ENCODE measurements at regions not wholly inside any gene's neighbourhood (a gene's known extent, or its start where the extent isn't known, plus 50 kb on each side); places are given as distances from the start of the nearest gene placed in this dataset.

GRCh38 chr4:138103597-138104283, 138.4 kb downstream of the SLC7A11 start:
- H3K27ac ChIP-seq = no peak overlapping the region
- no peak for TF ChIP-seq CTCF (conservative IDR thresholded peaks at IDR 0.05)

DNA sequence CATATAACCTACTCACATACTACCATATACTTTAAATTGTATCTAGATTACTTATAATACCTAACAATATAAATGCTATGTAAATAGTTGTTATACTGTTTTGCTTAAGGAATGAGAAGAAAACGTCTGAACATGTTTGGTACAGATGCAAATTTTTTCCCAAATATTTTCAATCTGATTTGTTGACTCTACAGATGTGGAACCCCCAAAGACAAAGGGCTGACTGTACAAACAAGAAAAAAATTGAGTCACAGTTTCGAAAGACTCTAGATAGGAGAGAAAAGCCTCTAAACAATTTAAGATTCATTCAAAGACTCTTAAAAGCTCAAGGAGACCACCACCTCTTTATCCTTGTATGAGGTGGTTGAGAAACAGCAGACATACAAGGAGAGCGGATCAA, 142.8 kb downstream of the SLC7A11 start:
- no peak for TF ChIP-seq CTCF (conservative IDR thresholded peaks at IDR 0.05)
- H3K27ac ChIP-seq = no peak overlapping the region

DNA sequence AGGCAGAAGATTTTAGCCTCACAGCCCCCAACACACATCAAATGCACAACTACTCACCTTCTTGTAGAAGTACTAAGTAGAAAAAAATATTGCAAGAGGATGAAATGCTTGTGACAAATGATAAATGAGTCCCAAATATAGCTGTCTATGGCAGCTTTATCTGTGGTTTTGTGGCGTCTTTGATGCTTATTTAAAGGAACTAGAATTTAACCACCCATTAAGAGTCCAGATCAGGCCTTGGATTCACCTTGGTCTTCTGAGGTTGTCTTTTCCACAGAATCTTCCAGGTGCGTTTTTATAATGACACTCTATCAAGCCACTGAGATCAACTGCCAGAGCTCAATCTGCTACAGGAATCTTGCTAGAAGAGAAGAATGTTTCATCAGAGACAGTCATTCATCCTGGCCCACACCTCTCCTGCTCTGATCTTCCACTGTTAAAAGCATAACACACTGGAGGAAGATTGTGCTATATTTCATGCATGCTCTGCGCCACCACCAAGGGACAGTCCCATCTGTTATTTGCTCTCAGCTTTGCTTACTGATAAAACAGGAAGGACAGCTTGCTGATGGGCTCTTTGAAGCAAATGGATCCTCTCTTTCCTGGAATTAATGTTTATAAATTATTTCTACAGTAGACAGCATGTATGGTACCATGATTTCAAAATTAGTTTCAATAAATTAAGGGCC, 144.1 kb downstream of the SLC7A11 start:
- no peak overlapping the region for H3K27ac ChIP-seq
- no peak for TF ChIP-seq CTCF (conservative IDR thresholded peaks at IDR 0.05)

DNA sequence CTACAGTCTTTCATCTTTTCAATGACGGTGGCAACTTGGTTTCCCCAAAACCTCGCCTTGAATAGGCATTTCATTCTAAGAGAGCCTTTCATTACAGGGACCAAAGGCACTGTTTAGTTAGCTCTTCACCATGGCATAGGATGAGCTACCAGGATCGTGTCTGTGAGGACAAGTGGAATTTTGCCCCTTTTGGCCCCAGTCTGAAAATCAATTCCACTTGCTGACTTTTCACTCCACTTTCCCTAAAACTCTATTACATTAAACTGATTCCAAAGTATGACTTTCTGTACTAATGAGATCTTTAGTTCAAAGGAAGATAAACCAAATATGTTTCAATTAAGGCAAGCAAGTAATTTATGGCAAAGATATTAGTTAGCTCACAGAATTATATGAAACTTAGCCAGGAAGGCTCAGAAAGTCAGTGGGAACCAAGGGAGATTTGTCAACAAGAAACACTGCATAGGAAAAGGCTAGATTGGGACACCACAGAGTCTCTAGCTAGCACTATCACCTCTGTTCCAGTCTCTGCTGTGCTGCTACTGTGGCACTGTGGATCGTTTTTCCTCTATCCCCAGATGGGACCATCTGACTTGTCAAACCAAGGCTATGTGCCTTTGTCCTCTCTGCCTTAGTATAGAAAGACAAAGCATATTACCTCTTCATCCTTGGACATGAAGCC, 145.6 kb downstream of the SLC7A11 start:
- no peak overlapping the region for H3K27ac ChIP-seq
- TF ChIP-seq CTCF (conservative IDR thresholded peaks at IDR 0.05) = no peak

DNA sequence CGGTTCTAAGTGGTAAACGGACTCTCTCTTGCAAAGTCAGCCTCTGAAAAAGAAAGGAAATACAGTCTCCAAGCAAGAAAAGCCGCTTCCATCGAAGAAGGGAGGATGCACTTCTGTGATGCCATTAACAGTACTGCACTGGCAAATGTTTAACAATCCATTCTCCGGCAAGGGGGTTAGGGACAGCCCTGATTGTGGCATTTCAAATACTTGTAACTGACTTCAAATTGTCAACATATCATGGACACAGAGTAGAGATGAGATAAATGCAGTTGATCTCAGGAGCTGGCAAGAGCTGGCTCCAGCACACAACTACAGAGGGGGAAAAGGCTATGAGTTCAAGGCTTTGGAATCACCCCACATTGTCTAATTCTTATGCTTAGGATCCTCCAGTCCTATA, 146.8 kb downstream of the SLC7A11 start:
- no peak overlapping the region for H3K27ac ChIP-seq
- TF ChIP-seq CTCF (conservative IDR thresholded peaks at IDR 0.05) = no peak

DNA sequence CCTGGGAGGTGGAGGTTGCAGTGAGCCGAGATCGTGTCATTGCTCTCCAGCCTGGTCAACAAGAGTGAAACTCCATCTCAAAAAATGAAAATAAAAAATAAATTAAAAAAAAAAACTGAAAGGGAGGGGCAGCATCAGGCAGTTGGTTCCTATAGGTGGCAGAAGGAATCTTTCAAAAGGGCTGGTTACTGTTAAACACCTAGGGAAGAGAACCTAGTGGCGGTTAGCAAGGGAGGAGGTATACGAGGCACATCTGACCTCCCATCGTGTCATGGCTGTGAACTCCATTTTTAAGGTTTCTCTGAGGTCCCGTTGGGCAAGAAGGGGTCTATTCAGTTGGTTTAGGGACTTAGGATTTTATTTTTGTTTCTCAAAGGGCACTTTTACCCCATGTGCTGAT, 150.1 kb downstream of the SLC7A11 start:
- H3K27ac ChIP-seq = no peak overlapping the region
- no peak for TF ChIP-seq CTCF (conservative IDR thresholded peaks at IDR 0.05)

- no peak for TF ChIP-seq CTCF (conservative IDR thresholded peaks at IDR 0.05)
- H3K27ac ChIP-seq = no peak overlapping the region
Measured at GRCh38 chr4:138090918-138091676, 151.1 kb downstream of the SLC7A11 start.
